WERI-Rb-1 (cell line): ENCODE measurements at regions not wholly inside any gene's neighbourhood (a gene's known extent, or its start where the extent isn't known, plus 50 kb on each side); places are given as distances from the start of the nearest gene placed in this dataset.
"Not testable (repeated sequence)": the region's sequence is repeated elsewhere in the genome, so short reads cannot be mapped to it uniquely, and the experiment has no call there.

Experiments
- DNase-seq: peaks from one replicate; pipeline ENCODE4 v3.0.0-alpha.2; 2020
- H3K27ac ChIP-seq: fragments of 250-450 bp; sonication (Bioruptor Pico); 2 replicates; pipeline ENCODE4 v1.5.1; 2020; ENCODE audit warnings: mild to moderate bottlenecking, moderate library complexity
- H3K27me3 ChIP-seq: fragments of 250-450 bp; sonication (Bioruptor Pico); 2 replicates; pipeline ENCODE4 v1.5.1; 2021; ENCODE audit warnings: mild to moderate bottlenecking, low read depth, moderate library complexity; ENCODE audit not compliant: insufficient read depth, severe bottlenecking
- H3K36me3 ChIP-seq: fragments of 250-450 bp; sonication (Bioruptor Pico); 2 replicates; pipeline ENCODE4 v1.5.1; 2020; ENCODE audit warnings: mild to moderate bottlenecking, moderate library complexity
- H3K4me3 ChIP-seq: 2 replicates; pipeline ENCODE4 v1.5.1; 2011; ENCODE audit warnings: low read depth, mild to moderate bottlenecking, control low read depth, low read length
- H3K9me3 ChIP-seq: fragments of 250-450 bp; sonication (Bioruptor Pico); 2 replicates; pipeline ENCODE4 v1.5.1; 2021; ENCODE audit warnings: mild to moderate bottlenecking, moderate library complexity; ENCODE audit not compliant: severe bottlenecking

DNA sequence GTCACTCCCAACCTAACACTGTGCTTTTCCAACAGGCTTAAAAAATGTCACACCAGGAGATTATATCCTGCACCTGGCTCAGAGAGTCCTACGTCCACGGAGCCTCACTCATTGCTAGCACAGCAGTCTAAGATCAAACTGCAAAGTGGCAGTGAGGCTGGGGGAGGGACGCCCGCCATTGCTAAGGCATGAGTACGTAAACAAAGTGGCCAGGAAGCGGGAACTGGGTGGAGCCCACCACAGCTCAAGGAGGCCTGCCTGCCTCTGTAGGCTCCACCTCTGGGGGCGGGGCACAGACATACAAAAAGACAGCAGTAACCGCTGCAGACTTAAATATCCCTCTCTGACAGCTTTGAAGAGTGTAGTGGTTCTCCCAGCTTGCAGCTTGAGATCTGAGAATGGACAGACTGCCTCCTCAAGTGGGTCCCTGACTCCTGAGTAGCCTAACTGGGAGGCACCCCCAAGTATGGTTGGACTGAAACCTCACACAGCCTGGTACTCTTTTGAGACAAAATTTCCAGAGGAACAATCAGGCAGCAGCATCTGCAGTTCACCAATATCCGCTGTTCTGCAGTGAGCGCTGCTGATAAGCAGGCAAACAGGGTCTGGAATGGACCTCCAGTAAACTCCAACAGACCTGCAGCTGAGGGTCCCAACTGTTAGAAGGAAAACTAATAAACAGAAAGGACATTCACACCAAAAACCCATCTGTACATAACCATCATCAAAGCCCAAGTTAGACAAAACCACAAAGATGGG lies 2986.4 kb upstream of the OR11H1 start:
- not testable (repeated sequence) for H3K36me3 ChIP-seq, DNase-seq, H3K27ac ChIP-seq, H3K27me3 ChIP-seq, H3K9me3 ChIP-seq, H3K4me3 ChIP-seq

DNA sequence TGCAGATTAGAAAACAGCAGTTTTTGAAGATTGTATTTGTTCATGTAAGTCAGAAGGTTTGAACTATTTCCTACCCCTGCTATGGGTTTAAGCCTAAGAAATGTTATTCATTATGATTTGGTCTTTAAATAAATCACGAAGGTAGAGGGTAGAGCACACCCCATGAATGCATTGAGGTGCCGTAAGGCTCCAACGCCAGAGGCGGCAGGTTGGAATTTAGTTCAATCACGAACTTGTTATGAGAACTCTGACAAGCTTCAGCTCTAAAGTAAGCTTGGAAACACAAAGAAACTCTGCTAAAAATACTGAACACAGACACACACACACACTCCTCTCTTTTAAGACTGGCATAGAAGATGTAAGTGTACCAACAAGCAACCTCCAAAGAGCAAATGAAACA lies 2974.6 kb upstream of the OR11H1 start:
- H3K27ac ChIP-seq, H3K36me3 ChIP-seq, H3K4me3 ChIP-seq, H3K27me3 ChIP-seq, H3K9me3 ChIP-seq, DNase-seq: not testable (repeated sequence)

DNA sequence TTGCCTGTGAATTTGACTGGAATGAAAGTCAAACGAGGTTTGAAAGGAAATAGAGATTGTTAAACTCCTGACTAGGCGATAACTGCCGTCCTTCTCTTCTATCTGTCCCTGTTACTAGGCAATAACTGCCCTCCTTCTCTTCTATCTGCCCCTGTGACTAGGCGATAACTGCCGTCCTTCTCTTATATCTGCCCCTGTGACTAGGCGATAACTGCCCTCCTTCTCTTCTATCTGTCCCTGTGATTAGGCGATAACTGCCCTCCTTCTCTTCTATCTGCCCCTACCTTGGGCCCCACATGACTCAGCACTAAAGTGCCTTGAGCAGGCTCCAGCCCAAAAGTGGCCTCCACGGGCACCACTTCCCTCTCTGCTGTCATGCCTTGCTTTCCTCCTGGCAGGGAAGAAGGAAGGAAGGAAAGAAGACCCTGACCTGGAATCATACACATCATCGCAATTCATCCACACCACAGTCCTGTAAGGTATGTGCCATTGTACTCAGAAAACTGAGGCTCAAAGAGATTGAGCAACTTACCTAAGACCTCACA lies 2973.3 kb upstream of the OR11H1 start:
- not testable (repeated sequence) for H3K27ac ChIP-seq, H3K27me3 ChIP-seq, H3K4me3 ChIP-seq, H3K9me3 ChIP-seq, DNase-seq, H3K36me3 ChIP-seq

DNA sequence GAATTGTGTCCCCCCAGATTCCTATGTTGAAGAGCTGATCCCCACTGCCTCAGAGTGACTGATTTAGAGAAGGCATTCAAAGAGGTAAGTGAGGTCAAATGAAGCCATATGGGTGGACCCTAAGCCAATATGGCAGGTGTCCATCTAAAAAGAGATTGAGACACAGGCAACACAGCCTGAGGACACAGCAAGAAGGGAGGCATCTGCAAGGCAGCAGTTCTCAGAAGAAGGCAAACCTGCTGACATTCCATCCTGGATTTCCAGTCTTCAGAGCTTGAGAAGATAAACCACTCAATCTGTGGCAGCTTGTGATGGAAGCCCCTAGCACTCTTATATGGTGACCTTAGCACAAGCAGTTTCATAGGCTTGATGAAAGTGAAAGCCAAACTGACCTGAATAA lies 2956.5 kb upstream of the OR11H1 start:
- not testable (repeated sequence) for H3K9me3 ChIP-seq, H3K4me3 ChIP-seq, DNase-seq, H3K27me3 ChIP-seq, H3K27ac ChIP-seq, H3K36me3 ChIP-seq

DNA sequence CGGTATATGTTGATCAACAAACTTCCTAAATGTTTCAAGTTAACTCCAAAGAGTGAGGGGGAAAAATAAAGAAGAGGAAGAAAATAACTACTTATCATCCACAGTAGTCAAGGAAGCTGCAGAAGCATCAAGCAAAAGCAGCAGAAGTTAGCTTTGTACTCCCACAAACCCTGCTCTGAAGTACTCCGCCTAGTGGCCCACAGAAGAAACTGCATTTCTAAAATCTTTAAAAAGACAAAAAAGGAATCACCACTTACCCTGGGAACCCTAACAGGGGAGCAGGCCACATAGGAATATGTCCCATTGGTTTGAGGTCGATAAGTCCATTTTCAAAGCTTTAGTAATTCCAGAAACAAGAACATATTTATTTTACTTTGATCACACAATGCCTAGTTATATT lies 2948.3 kb upstream of the OR11H1 start:
- H3K27me3 ChIP-seq, H3K4me3 ChIP-seq, H3K36me3 ChIP-seq, H3K9me3 ChIP-seq, H3K27ac ChIP-seq, DNase-seq: not testable (repeated sequence)

DNA sequence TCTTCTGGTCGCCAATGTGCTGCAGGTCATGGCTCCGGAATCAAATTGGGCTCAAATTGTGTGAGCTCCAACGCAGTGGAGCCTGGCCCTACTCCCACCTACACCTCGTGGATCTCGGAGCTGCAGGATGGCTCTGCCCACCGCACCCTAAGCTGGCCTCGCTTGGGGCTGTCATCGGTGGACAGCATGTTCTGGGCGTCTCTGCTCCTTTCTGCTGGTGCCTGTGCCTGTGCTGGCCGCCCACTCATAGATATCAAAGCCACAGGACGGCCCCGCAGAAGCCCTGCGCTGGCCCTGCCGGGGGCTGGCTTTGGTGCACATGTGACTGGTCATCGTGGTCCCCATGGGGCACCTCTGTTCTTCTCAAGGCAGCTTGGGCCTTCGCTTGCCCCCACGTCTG lies 2943.5 kb upstream of the OR11H1 start:
- H3K36me3 ChIP-seq, H3K4me3 ChIP-seq, H3K27ac ChIP-seq, H3K27me3 ChIP-seq, DNase-seq, H3K9me3 ChIP-seq: not testable (repeated sequence)

DNA sequence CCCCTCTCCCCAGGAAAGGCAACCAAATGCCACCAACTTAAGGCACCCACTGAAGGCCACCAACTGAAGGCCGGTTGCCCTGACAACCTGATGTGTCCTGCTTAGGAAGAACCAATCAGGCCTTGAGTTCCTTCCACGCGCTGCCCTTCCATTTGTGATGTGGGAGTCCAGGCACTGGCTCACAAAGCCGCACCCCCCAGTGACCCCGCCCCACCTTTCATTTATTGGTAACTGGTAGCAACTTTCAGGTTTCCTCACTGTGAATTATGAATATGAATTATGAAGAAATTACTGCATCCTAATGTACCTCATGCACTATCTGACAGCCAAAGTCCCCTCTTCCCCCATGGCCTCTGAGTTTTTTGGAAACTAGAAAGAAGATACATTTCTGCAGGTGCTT lies 2943.1 kb upstream of the OR11H1 start:
- H3K9me3 ChIP-seq: not testable (repeated sequence)

DNA sequence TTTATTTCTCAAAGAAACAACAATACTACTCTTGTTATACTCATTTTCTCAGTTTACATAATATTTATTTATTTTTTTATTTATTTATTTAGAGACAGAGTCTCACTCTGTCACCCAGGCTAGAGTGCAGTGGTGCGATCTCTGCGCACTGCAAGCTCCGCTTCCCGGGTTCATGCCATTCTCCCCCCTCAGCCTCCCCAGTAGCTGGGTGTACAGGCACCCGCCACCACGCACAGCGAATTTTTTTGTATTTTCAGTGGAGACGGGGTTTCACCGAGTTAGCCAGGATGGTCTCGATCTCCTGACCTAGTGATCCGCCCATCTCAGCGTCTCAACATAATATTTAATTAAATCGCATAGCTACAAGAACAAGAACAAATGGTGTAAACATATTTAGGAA lies 2932.3 kb upstream of the OR11H1 start:
- not testable (repeated sequence) for H3K9me3 ChIP-seq

More for the DNA sequence above, 2943.1 kb upstream of the OR11H1 start:
- not testable (repeated sequence) for H3K4me3 ChIP-seq, H3K36me3 ChIP-seq, DNase-seq, H3K27ac ChIP-seq, H3K27me3 ChIP-seq

DNA sequence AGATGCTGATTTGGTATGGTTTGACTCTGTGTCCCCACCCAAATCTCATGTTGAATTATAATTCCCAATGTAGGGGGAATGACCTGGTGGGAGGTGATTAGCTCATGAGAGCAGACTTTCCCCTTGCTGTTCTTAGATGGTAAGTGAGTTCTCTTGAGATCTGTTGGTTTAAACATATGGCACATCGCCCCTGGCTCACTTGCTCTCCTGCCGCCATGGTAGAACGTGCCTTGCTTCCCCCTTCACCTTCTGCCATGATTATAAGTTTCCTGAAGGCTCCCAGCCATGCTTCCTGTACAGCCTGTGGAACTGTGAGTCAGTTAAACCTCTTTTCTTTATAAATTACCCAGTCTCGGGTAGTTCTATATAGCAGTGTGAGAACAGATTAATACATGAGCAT lies 2930.2 kb upstream of the OR11H1 start:
- H3K36me3 ChIP-seq, H3K9me3 ChIP-seq, H3K27ac ChIP-seq, H3K27me3 ChIP-seq, H3K4me3 ChIP-seq, DNase-seq: not testable (repeated sequence)

More for the DNA sequence above, 2932.3 kb upstream of the OR11H1 start:
- H3K4me3 ChIP-seq, H3K36me3 ChIP-seq, DNase-seq, H3K27me3 ChIP-seq, H3K27ac ChIP-seq: not testable (repeated sequence)

DNA sequence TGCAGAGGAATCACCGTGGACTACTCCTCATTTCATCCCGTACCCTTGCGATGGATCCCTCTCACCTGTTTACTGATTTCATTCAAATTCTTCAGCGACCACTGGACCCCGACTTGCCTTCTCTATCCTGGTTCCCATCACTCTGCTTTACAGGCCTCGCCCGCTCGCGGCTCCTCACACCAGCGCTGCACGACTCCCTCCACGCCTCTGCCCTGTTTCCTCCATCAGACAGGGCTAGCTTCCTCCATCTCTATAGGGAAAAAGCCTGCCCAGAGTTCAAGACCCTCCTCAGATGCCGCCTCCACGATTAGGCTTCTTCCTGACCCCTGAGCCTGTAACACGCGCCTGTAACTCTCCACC lies 2926.5 kb upstream of the OR11H1 start:
- not testable (repeated sequence) for H3K36me3 ChIP-seq, DNase-seq, H3K27ac ChIP-seq, H3K27me3 ChIP-seq, H3K9me3 ChIP-seq
- peak overlapping the region; percentile 26; the same call in 1 of the 2 replicates for H3K4me3 ChIP-seq
